ENCODE measurements at regions not wholly inside any gene's neighbourhood (a gene's known extent, or its start where the extent isn't known, plus 50 kb on each side); places are given as distances from the start of the nearest gene placed in this dataset.

GRCh38 chr3:78221300-78221699 lies 1181.4 kb downstream of the ROBO2 start:
- no peak for TF ChIP-seq CTCF (IDR thresholded peaks at IDR 0.05)
- 86 to 87% methylated on average over 2 of the region's 2 CpGs for WGBS, 2 donors

GRCh38 chr3:78221796-78222195 lies 1181.9 kb downstream of the ROBO2 start:
- H3K4me3 ChIP-seq: no peak overlapping the region
- H3K4me1 ChIP-seq: no peaks in the 10 kb centered on the region
- no peaks in the 10 kb centered on the region for H3K36me3 ChIP-seq (ENCODE audit: low read depth, missing control alignments)
- no peaks in the 10 kb centered on the region for H3K9me3 ChIP-seq
- DNase-seq: no peak
- intact Hi-C loops (cut with DNase I; ENCODE audit: low total_unique reads): no loop called here
- no peaks in the 10 kb centered on the region for H3K27me3 ChIP-seq
- H3K27ac ChIP-seq: no peak overlapping the region
- TF ChIP-seq POLR2A (IDR thresholded peaks at IDR 0.05) (no peak), CTCF (IDR thresholded peaks at IDR 0.05) (no peak)

More at GRCh38 chr3:78221300-78221699, 1181.4 kb downstream of the ROBO2 start:
- Histone ChIP-seq H3K4me3 (no peak overlapping the region), H3K4me1 (no peaks in the 10 kb centered on the region), H3K36me3 (ENCODE audit: low read depth, missing control alignments) (no peaks in the 10 kb centered on the region), H3K27ac (no peak overlapping the region), H3K27me3 (no peaks in the 10 kb centered on the region), H3K9me3 (no peaks in the 10 kb centered on the region)
- intact Hi-C loops (cut with DNase I; ENCODE audit: low total_unique reads): no loop called here
- no peak for DNase-seq

- intact Hi-C loops (cut with DNase I; ENCODE audit: low total_unique reads): no loop called here
These were observed 1195.9 kb downstream of the ROBO2 start for GRCh38 chr3:78235841-78236240.

GRCh38 chr3:78238811-78239210 lies 1198.9 kb downstream of the ROBO2 start:
- intact Hi-C loops (cut with DNase I; ENCODE audit: low total_unique reads): no loop called here
- no peak for DNase-seq
- Histone ChIP-seq H3K27ac (no peak overlapping the region), H3K4me1 (no peaks in the 10 kb centered on the region), H3K4me3 (no peak overlapping the region), H3K9me3 (no peaks in the 10 kb centered on the region), H3K36me3 (ENCODE audit: low read depth, missing control alignments) (no peaks in the 10 kb centered on the region), H3K27me3 (no peaks in the 10 kb centered on the region)
- TF ChIP-seq CTCF (IDR thresholded peaks at IDR 0.05): no peak
- WGBS, 2 donors: 70 to 80% methylated on average over 5 of the region's 5 CpGs

More at GRCh38 chr3:78235841-78236240, 1195.9 kb downstream of the ROBO2 start:
- no peaks in the 10 kb centered on the region for H3K27me3 ChIP-seq
- H3K4me3 ChIP-seq: no peak overlapping the region
- no peak for DNase-seq
- no peak for TF ChIP-seq POLR2A (IDR thresholded peaks at IDR 0.05)
- no peak for TF ChIP-seq CTCF (IDR thresholded peaks at IDR 0.05)
- H3K36me3 ChIP-seq (ENCODE audit: low read depth, missing control alignments): no peaks in the 10 kb centered on the region
- H3K4me1 ChIP-seq: no peaks in the 10 kb centered on the region
- no peaks in the 10 kb centered on the region for H3K9me3 ChIP-seq
- no peak overlapping the region for H3K27ac ChIP-seq

- Histone ChIP-seq H3K27ac (no peak overlapping the region), H3K36me3 (ENCODE audit: low read depth, missing control alignments) (no peaks in the 10 kb centered on the region), H3K27me3 (no peaks in the 10 kb centered on the region), H3K9me3 (no peaks in the 10 kb centered on the region), H3K4me3 (no peak overlapping the region), H3K4me1 (no peaks in the 10 kb centered on the region)
- 76 to 84% methylated on average over 3 of the region's 3 CpGs for WGBS, 2 donors
- DNase-seq: no peak
- intact Hi-C loops (cut with DNase I; ENCODE audit: low total_unique reads): no loop called here
- TF ChIP-seq POLR2A (IDR thresholded peaks at IDR 0.05) (no peak), CTCF (IDR thresholded peaks at IDR 0.05) (no peak)
These were observed 1202.8 kb downstream of the ROBO2 start for GRCh38 chr3:78242724-78243123.

Measured in testis (tissue), 2 donors.